H9 (cell line): ENCODE measurements at regions not wholly inside any gene's neighbourhood (a gene's known extent, or its start where the extent isn't known, plus 50 kb on each side); places are given as distances from the start of the nearest gene placed in this dataset.

ENCODE experiments used
- DNase-seq: peaks from one replicate; pipeline ENCODE4 v3.0.0-alpha.2; 2017
- H2AFZ ChIP-seq: one replicate; pipeline ENCODE4 v1.6.1; 2013; ENCODE audit warnings: mild to moderate bottlenecking, low read length, control low read depth, moderate library complexity
- H2AK5ac ChIP-seq: 2 replicates; pipeline ENCODE4 v1.6.1; 2013; ENCODE audit warnings: low read length, control low read depth, mixed read lengths; ENCODE audit not compliant: insufficient read length
- H2BK120ac ChIP-seq: one replicate; pipeline ENCODE4 v1.6.1; 2013; ENCODE audit warnings: low read depth, mild to moderate bottlenecking, low read length, control low read depth, inconsistent platforms; ENCODE audit not compliant: poor library complexity, severe bottlenecking
- H2BK12ac ChIP-seq: 2 replicates; pipeline ENCODE4 v1.6.1; 2013; ENCODE audit warnings: low read length, control low read depth, mixed read lengths, low read depth; ENCODE audit not compliant: insufficient read length
- H2BK15ac ChIP-seq: 2 replicates; pipeline ENCODE4 v1.6.1; 2013; ENCODE audit warnings: low read depth, low read length, control low read depth
- H2BK20ac ChIP-seq: one replicate; pipeline ENCODE4 v1.6.1; 2013; ENCODE audit warnings: low read depth, mild to moderate bottlenecking, low read length, control low read depth, inconsistent platforms; ENCODE audit not compliant: poor library complexity, severe bottlenecking
- H2BK5ac ChIP-seq: 2 replicates; pipeline ENCODE4 v1.6.1; 2013; ENCODE audit warnings: low read length, control low read depth, mixed read lengths; ENCODE audit not compliant: insufficient read length
- H3K14ac ChIP-seq: 2 replicates; pipeline ENCODE4 v1.6.1; 2013; ENCODE audit warnings: low read length, control low read depth; ENCODE audit not compliant: insufficient read depth
- H3K18ac ChIP-seq: 2 replicates; pipeline ENCODE4 v1.6.1; 2013; ENCODE audit warnings: low read depth, mild to moderate bottlenecking, mixed read lengths, low read length, control low read depth; ENCODE audit not compliant: insufficient read length
- H3K23ac ChIP-seq: 2 replicates; pipeline ENCODE4 v1.6.1; 2013; ENCODE audit warnings: low read length, control low read depth, mixed read lengths, low read depth; ENCODE audit not compliant: insufficient read length
- H3K23me2 ChIP-seq: 2 replicates; pipeline ENCODE4 v1.6.1; 2013; ENCODE audit warnings: low read depth, mild to moderate bottlenecking, mixed read lengths, low read length, control low read depth; ENCODE audit not compliant: insufficient read length, poor library complexity, severe bottlenecking
- H3K27ac ChIP-seq: 2 replicates; pipeline ENCODE4 v1.5.1; 2013; ENCODE audit warnings: low read length, control low read depth, mixed read lengths, low read depth; ENCODE audit not compliant: insufficient read length
- H3K27me3 ChIP-seq: 2 replicates; pipeline ENCODE4 v1.6.1; 2013; ENCODE audit warnings: low read length, control low read depth, inconsistent platforms; ENCODE audit not compliant: insufficient read depth
- H3K4ac ChIP-seq: 2 replicates; pipeline ENCODE4 v1.6.1; 2013; ENCODE audit warnings: low read depth, mild to moderate bottlenecking, control low read depth, inconsistent platforms, low read length, moderate library complexity
- H3K4me1 ChIP-seq: 2 replicates; pipeline ENCODE4 v1.6.1; 2013; ENCODE audit warnings: low read length, control low read depth, inconsistent platforms; ENCODE audit not compliant: insufficient read depth
- H3K4me2 ChIP-seq: 2 replicates; pipeline ENCODE4 v1.6.1; 2013; ENCODE audit warnings: low read length, control low read depth, mixed read lengths; ENCODE audit not compliant: insufficient read length, insufficient read depth
- H3K56ac ChIP-seq: 2 replicates; pipeline ENCODE4 v1.6.1; 2013; ENCODE audit warnings: low read depth, mild to moderate bottlenecking, mixed read lengths, low read length, control low read depth; ENCODE audit not compliant: insufficient read length
- H3K79me1 ChIP-seq: 2 replicates; pipeline ENCODE4 v1.6.1; 2013; ENCODE audit warnings: low read depth, mild to moderate bottlenecking, moderate library complexity, low read length, control low read depth, inconsistent platforms; ENCODE audit not compliant: insufficient read depth, poor library complexity, severe bottlenecking
- H3K79me2 ChIP-seq: 2 replicates; pipeline ENCODE4 v1.6.1; 2013; ENCODE audit warnings: low read length, control low read depth, inconsistent platforms; ENCODE audit not compliant: insufficient read depth
- H3K9ac ChIP-seq: 2 replicates; pipeline ENCODE4 v1.6.1; 2013; ENCODE audit warnings: low read length, control low read depth, mixed read lengths; ENCODE audit not compliant: insufficient read length; ENCODE audit errors: extremely low read depth
- H3K9me3 ChIP-seq: one replicate; pipeline ENCODE4 v1.6.1; 2013; ENCODE audit warnings: low read depth, low read length, inconsistent platforms; ENCODE audit not compliant: control insufficient read depth
- H3T11ph ChIP-seq: one replicate; pipeline ENCODE4 v1.6.1; 2013; ENCODE audit warnings: mild to moderate bottlenecking, low read length, control low read depth, inconsistent platforms
- H4K20me1 ChIP-seq: one replicate; pipeline ENCODE4 v1.6.1; 2013; ENCODE audit not compliant: control insufficient read depth, insufficient read length, insufficient read depth
- H4K5ac ChIP-seq: 2 replicates; pipeline ENCODE4 v1.6.1; 2013; ENCODE audit warnings: low read depth, mild to moderate bottlenecking, mixed read lengths, low read length, control low read depth; ENCODE audit not compliant: insufficient read length
- H4K8ac ChIP-seq: replicated peaks from 2 replicates; pipeline ENCODE4 v1.6.1; 2013; ENCODE audit warnings: low read length, control low read depth, mixed read lengths, low read depth; ENCODE audit not compliant: insufficient read length
- H4K91ac ChIP-seq: 2 replicates; pipeline ENCODE4 v1.6.1; 2013; ENCODE audit warnings: low read depth, mild to moderate bottlenecking, moderate library complexity, mixed read lengths, low read length, control low read depth; ENCODE audit not compliant: insufficient read length
- H3K27ac Mint-ChIP-seq, 3 experiments: 2 replicates in 2 of 3; 3 replicates in 1 of 3; pipeline ENCODE4 v1.8.0; 2020 to 2021; ENCODE audit warnings: mixed read lengths in 3 of 3, mild to moderate bottlenecking in 1 of 3, moderate library complexity in 1 of 3
- H3K27me3 Mint-ChIP-seq: 2 replicates; pipeline ENCODE4 v1.8.0; 2021; ENCODE audit warnings: low read depth, mild to moderate bottlenecking, moderate library complexity, mixed read lengths
- H3K36me3 Mint-ChIP-seq, 3 experiments: 2 replicates in 2 of 3; 3 replicates in 1 of 3; pipeline ENCODE4 v1.8.0; 2020 to 2021; ENCODE audit warnings: low read depth in 3 of 3, mixed read lengths in 3 of 3; ENCODE audit not compliant: insufficient read depth in 1 of 3
- H3K4me1 Mint-ChIP-seq, 2 experiments: 2 replicates each; pipeline ENCODE4 v1.8.0; 2020; ENCODE audit warnings: mixed read lengths in 2 of 2
- H3K4me3 Mint-ChIP-seq, 2 experiments: 2 replicates in 1 of 2; 3 replicates in 1 of 2; pipeline ENCODE4 v1.8.0; 2020 to 2021; ENCODE audit warnings: mild to moderate bottlenecking in 2 of 2, mixed read lengths in 2 of 2, moderate library complexity in 1 of 2
- H3K9me3 Mint-ChIP-seq, 2 experiments: 2 replicates in 1 of 2; 3 replicates in 1 of 2; pipeline ENCODE4 v1.8.0; 2020; ENCODE audit warnings: mild to moderate bottlenecking in 2 of 2, mixed read lengths in 2 of 2, moderate library complexity in 1 of 2
- WGBS: extraction: QIAGEN DNeasy Blood & Tissue Kit; methylation state at CpG from one replicate; pipeline ENCODE4 v1.1.7; 2013; ENCODE audit warnings: missing lambda C conversion rate, low lambda C conversion rate, mixed read lengths; ENCODE audit not compliant: insufficient read length; ENCODE audit errors: extremely low coverage; 5-methylcytosine and 5-hydroxymethylcytosine counted together
- TF ChIP-seq, protein P1 (sequence below): fragments of 200-600 bp; sonication (generic); conservative IDR thresholded peaks from 3 replicates; pipeline ENCODE4 v1.8.0; 2021; ENCODE audit warnings: antibody characterized with exemption, mild to moderate bottlenecking

DNA sequence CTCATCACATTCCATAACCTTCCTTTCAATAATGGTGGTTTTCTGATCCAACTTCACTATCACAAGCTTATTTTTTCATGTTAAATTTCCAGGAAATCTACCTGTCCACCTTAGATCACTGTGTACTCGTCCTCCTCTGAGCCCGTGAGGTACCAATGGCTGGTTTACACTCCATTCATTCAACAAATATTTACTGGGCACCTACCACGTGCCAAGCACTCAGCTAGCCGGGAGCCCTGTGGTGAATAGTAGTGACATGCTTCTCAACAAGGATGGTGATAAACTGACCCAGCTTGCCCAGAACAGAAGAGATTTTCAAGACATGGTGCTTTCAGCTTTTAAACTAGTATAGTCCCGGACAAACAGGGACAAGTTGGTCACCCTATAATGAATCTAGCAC, 98.2 kb downstream of the FAM204A start:
- H3K4me1 Mint-ChIP-seq: peaks cover 26 to 28% of the 10 kb centered on the region in 2 experiments
- Histone ChIP-seq H3K79me1 (no peaks in the 10 kb centered on the region), H2BK20ac (no peak overlapping the region), H2BK120ac (no peak overlapping the region), H4K20me1 (no peaks in the 10 kb centered on the region), H3K27ac (no peak overlapping the region), H4K8ac (no peak overlapping the region), H2AK5ac (no peak overlapping the region), H4K5ac (no peak overlapping the region), H3K4ac (no peak overlapping the region), H3K4me1 (peaks cover 4% of the 10 kb centered on the region; the same call in 1 of the 2 replicates), H3K4me2 (no peak overlapping the region), H3K9me3 (no peaks in the 10 kb centered on the region), H2BK12ac (no peak overlapping the region), H3K56ac (no peak overlapping the region), H3K18ac (no peak overlapping the region), H2BK5ac (no peak overlapping the region), H2BK15ac (no peak overlapping the region), H3T11ph (no peak overlapping the region), H3K23ac (no peak overlapping the region), H3K23me2 (no peaks in the 10 kb centered on the region), H3K14ac (no peak overlapping the region), H3K79me2 (no peaks in the 10 kb centered on the region), H2AFZ (no peak overlapping the region), H3K27me3 (peaks cover 32% of the 10 kb centered on the region), H3K9ac (no peak overlapping the region), H4K91ac (no peak overlapping the region)
- H3K9me3 Mint-ChIP-seq: peaks cover 0 to 4% of the 10 kb centered on the region in 2 experiments; a peak in 2 of 5 replicates
- TF ChIP-seq, protein P1, sequence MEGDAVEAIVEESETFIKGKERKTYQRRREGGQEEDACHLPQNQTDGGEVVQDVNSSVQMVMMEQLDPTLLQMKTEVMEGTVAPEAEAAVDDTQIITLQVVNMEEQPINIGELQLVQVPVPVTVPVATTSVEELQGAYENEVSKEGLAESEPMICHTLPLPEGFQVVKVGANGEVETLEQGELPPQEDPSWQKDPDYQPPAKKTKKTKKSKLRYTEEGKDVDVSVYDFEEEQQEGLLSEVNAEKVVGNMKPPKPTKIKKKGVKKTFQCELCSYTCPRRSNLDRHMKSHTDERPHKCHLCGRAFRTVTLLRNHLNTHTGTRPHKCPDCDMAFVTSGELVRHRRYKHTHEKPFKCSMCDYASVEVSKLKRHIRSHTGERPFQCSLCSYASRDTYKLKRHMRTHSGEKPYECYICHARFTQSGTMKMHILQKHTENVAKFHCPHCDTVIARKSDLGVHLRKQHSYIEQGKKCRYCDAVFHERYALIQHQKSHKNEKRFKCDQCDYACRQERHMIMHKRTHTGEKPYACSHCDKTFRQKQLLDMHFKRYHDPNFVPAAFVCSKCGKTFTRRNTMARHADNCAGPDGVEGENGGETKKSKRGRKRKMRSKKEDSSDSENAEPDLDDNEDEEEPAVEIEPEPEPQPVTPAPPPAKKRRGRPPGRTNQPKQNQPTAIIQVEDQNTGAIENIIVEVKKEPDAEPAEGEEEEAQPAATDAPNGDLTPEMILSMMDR: no peak
- no peak overlapping the region for H3K27ac Mint-ChIP-seq
- no CpG with 5 or more reads among the region's 5 CpGs for WGBS
- no peak overlapping the region for H3K4me3 Mint-ChIP-seq
- H3K36me3 Mint-ChIP-seq: no peaks in the 10 kb centered on the region
- DNase-seq: no peak
- H3K27me3 Mint-ChIP-seq: peaks cover 87% of the 10 kb centered on the region
